Aorta (tissue), 5 donors: ENCODE measurements at regions not wholly inside any gene's neighbourhood (a gene's known extent, or its start where the extent isn't known, plus 50 kb on each side); places are given as distances from the start of the nearest gene placed in this dataset.

Experiments used
- ATAC-seq: fragments of 200-7000 bp; cut with Tn5 transposase; one replicate; pipeline ENCODE4 v1.9.1; 2022; ENCODE audit warnings: moderate library complexity; ENCODE audit not compliant: low FRiP score
- DNase-seq, 2 donors: peaks; one replicate each; pipeline ENCODE4 v3.0.0-alpha.2; 2020
- H3K27ac ChIP-seq, 2 donors: one replicate each; pipeline ENCODE4 v1.5.1; 2013; ENCODE audit warnings: low read length in 2 of 2, mild to moderate bottlenecking in 2 of 2, moderate library complexity in 2 of 2, control low read depth in 1 of 2, inconsistent platforms in 1 of 2, low read depth in 1 of 2
- H3K27me3 ChIP-seq, 2 donors: one replicate each; pipeline ENCODE4 v1.6.1; 2013; ENCODE audit warnings: control low read depth in 1 of 2, low read length in 1 of 2, mild to moderate bottlenecking in 1 of 2, moderate library complexity in 1 of 2; ENCODE audit not compliant: insufficient read depth in 2 of 2, control insufficient read depth in 1 of 2
- H3K36me3 ChIP-seq, 2 donors: one replicate each; pipeline ENCODE4 v1.6.1; 2013; ENCODE audit warnings: control low read depth in 1 of 2, low read length in 1 of 2, mild to moderate bottlenecking in 1 of 2; ENCODE audit not compliant: insufficient read depth in 2 of 2, control insufficient read depth in 1 of 2
- H3K4me1 ChIP-seq, 2 donors: one replicate each; pipeline ENCODE4 v1.6.1; 2013; ENCODE audit warnings: low read length in 2 of 2, control low read depth in 1 of 2, mild to moderate bottlenecking in 1 of 2, moderate library complexity in 1 of 2; ENCODE audit not compliant: insufficient read depth in 2 of 2, control insufficient read depth in 1 of 2
- H3K4me3 ChIP-seq, 2 donors: one replicate each; pipeline ENCODE4 v1.5.1; 2013; ENCODE audit warnings: low read length in 2 of 2, control low read depth in 1 of 2, mild to moderate bottlenecking in 1 of 2
- H3K9me3 ChIP-seq: one replicate; pipeline ENCODE4 v1.6.1; 2013; ENCODE audit warnings: mild to moderate bottlenecking, low read length; ENCODE audit not compliant: control insufficient read depth
- WGBS, 2 donors: extraction: QIAGEN DNeasy Blood & Tissue Kit; methylation state at CpG; one replicate each; pipeline ENCODE4 v1.1.7; 2013; 5-methylcytosine and 5-hydroxymethylcytosine counted together
- intact Hi-C, 2 donors: fragments of 100-400 bp; cut with DNase I; formaldehyde crosslinking; loops; one replicate each; pipeline versions ENCODE4 v1.14.2 to v1.15.0; 2022
- donor health status: healthy with polysubstance abuse.
- donor health status: Bipolar disorder and iron deficiency.
- donor health status: DM: no; HTN: no; CAD: no.
- donor health status: DM: no; HTN: no; CAD: no.
- donor health status: DM: yes; HTN: yes; CAD: no.

GRCh38 chr1:187645651-187646050 is 816.9 kb downstream of the PLA2G4A start:
- H3K9me3 ChIP-seq, result no peaks in the 10 kb centered on the region
- intact Hi-C loops, result no loop called here
- no peaks in the 10 kb centered on the region for H3K27me3 ChIP-seq
- ATAC-seq, result no peak
- no peak overlapping the region for H3K27ac ChIP-seq
- H3K36me3 ChIP-seq, result no peaks in the 10 kb centered on the region
- no peaks in the 10 kb centered on the region for H3K4me1 ChIP-seq
- WGBS, 2 donors, result 88 to 93% methylated on average over 2 of the region's 2 CpGs
- H3K4me3 ChIP-seq, result no peak overlapping the region
- no peak for DNase-seq

GRCh38 chr1:187646536-187647107 is 817.9 kb downstream of the PLA2G4A start:
- intact Hi-C loops, result no loop called here
- Histone ChIP-seq H3K4me1 (no peaks in the 10 kb centered on the region), H3K27ac (no peak overlapping the region), H3K4me3 (no peak overlapping the region), H3K36me3 (no peaks in the 10 kb centered on the region), H3K27me3 (no peaks in the 10 kb centered on the region), H3K9me3 (no peaks in the 10 kb centered on the region)
- WGBS, 2 donors, result 96% methylated on average over 4 of the region's 4 CpGs
- no peak for DNase-seq
- ATAC-seq, result no peak

GRCh38 chr1:187648091-187648490 is 819.3 kb downstream of the PLA2G4A start:
- WGBS, 2 donors, result 57 to 61% methylated on average over 2 of the region's 2 CpGs

GRCh38 chr1:187654635-187655034 is 825.9 kb downstream of the PLA2G4A start:
- Histone ChIP-seq H3K4me3 (no peak overlapping the region), H3K4me1 (no peaks in the 10 kb centered on the region)
- WGBS, 2 donors, result 68 to 73% methylated on average over 2 of the region's 2 CpGs

More at GRCh38 chr1:187648091-187648490, 819.3 kb downstream of the PLA2G4A start:
- Histone ChIP-seq H3K36me3 (no peaks in the 10 kb centered on the region), H3K27me3 (no peaks in the 10 kb centered on the region), H3K27ac (no peak overlapping the region), H3K9me3 (no peaks in the 10 kb centered on the region), H3K4me3 (no peak overlapping the region), H3K4me1 (no peaks in the 10 kb centered on the region)
- DNase-seq, result no peak
- intact Hi-C loops, result no loop called here
- ATAC-seq, result no peak

GRCh38 chr1:187655104-187655503 is 826.4 kb downstream of the PLA2G4A start:
- Histone ChIP-seq H3K27me3 (no peaks in the 10 kb centered on the region), H3K4me1 (no peaks in the 10 kb centered on the region), H3K27ac (no peak overlapping the region), H3K9me3 (no peaks in the 10 kb centered on the region), H3K4me3 (no peak overlapping the region), H3K36me3 (no peaks in the 10 kb centered on the region)
- DNase-seq (no peak), ATAC-seq (no peak)
- intact Hi-C loops, result no loop called here

More at GRCh38 chr1:187654635-187655034, 825.9 kb downstream of the PLA2G4A start:
- Histone ChIP-seq H3K9me3 (no peaks in the 10 kb centered on the region), H3K27me3 (no peaks in the 10 kb centered on the region), H3K36me3 (no peaks in the 10 kb centered on the region), H3K27ac (no peak overlapping the region)
- ATAC-seq (no peak), DNase-seq (no peak)
- intact Hi-C loops, result no loop called here

GRCh38 chr1:187665483-187665882 is 836.7 kb downstream of the PLA2G4A start:
- Histone ChIP-seq H3K9me3 (no peaks in the 10 kb centered on the region), H3K36me3 (no peaks in the 10 kb centered on the region), H3K4me1 (no peaks in the 10 kb centered on the region), H3K27me3 (no peaks in the 10 kb centered on the region), H3K27ac (no peak overlapping the region), H3K4me3 (no peak overlapping the region)
- intact Hi-C loops, result no loop called here
- no peak for ATAC-seq
- WGBS, 2 donors, result 84 to 85% methylated on average over 2 of the region's 2 CpGs
- DNase-seq, result no peak

GRCh38 chr1:187680823-187681222 is 852.1 kb downstream of the PLA2G4A start:
- ATAC-seq, result no peak
- intact Hi-C loops, result no loop called here
- Histone ChIP-seq H3K4me1 (no peaks in the 10 kb centered on the region), H3K27ac (no peak overlapping the region), H3K36me3 (no peaks in the 10 kb centered on the region), H3K4me3 (no peak overlapping the region), H3K9me3 (no peaks in the 10 kb centered on the region), H3K27me3 (no peaks in the 10 kb centered on the region)
- WGBS, 2 donors, result 13 to 15% methylated on average over 1 of the region's 1 CpG
- no peak for DNase-seq

GRCh38 chr1:187682112-187682511 is 853.4 kb downstream of the PLA2G4A start:
- no peaks in the 10 kb centered on the region for H3K4me1 ChIP-seq
- intact Hi-C loops, result no loop called here

GRCh38 chr1:187685333-187685732 is 856.6 kb downstream of the PLA2G4A start:
- Histone ChIP-seq H3K36me3 (no peaks in the 10 kb centered on the region), H3K4me3 (no peak overlapping the region), H3K9me3 (no peaks in the 10 kb centered on the region), H3K27ac (no peak overlapping the region), H3K4me1 (no peaks in the 10 kb centered on the region), H3K27me3 (no peaks in the 10 kb centered on the region)
- DNase-seq (no peak), ATAC-seq (no peak)
- intact Hi-C loops, result no loop called here

More at GRCh38 chr1:187682112-187682511, 853.4 kb downstream of the PLA2G4A start:
- Histone ChIP-seq H3K27ac (no peak overlapping the region), H3K4me3 (no peak overlapping the region), H3K36me3 (no peaks in the 10 kb centered on the region), H3K27me3 (no peaks in the 10 kb centered on the region), H3K9me3 (no peaks in the 10 kb centered on the region)
- no peak for DNase-seq
- no peak for ATAC-seq
- 7 to 13% methylated on average over 2 of the region's 2 CpGs for WGBS, 2 donors
